Erythroblast (primary cell): ENCODE measurements at regions not wholly inside any gene's neighbourhood (a gene's known extent, or its start where the extent isn't known, plus 50 kb on each side); places are given as distances from the start of the nearest gene placed in this dataset.

Source experiments
- GATA1 ChIP-seq: IDR thresholded peaks from 2 replicates; pipeline ENCODE4 v1.6.1; 2011; ENCODE audit warnings: low read depth, mild to moderate bottlenecking, control low read depth, low read length, moderate library complexity
- POLR2A ChIP-seq: IDR thresholded peaks from 2 replicates; pipeline ENCODE4 v1.6.1; 2011; ENCODE audit warnings: mild to moderate bottlenecking, low read length

- no peak for TF ChIP-seq POLR2A
- no peak for TF ChIP-seq GATA1
These were observed 134.5 kb upstream of the ZNF804A start for GRCh38 chr2:184463866-184464248.
